SU-DHL-6 (cell line): ENCODE measurements at regions not wholly inside any gene's neighbourhood (a gene's known extent, or its start where the extent isn't known, plus 50 kb on each side); places are given as distances from the start of the nearest gene placed in this dataset.
A peak's percentile ranks its signal among the peaks of the same experiment; 100 is the strongest.

Experiments used
- H2AFZ ChIP-seq: fragments of 200-600 bp; sonication (generic); 2 replicates; pipeline ENCODE4 v1.6.1; 2014; ENCODE audit warnings: low read depth, mild to moderate bottlenecking, moderate library complexity, mixed read lengths, antibody characterized with exemption, low read length; ENCODE audit not compliant: severe bottlenecking
- H3F3A ChIP-seq: fragments of 200-600 bp; shearing (Covaris generic); 2 replicates; pipeline ENCODE4 v1.6.0; 2016; ENCODE audit warnings: antibody characterized with exemption, mild to moderate bottlenecking; ENCODE audit not compliant: insufficient read depth
- H3K27ac ChIP-seq: fragments of 200-600 bp; sonication (generic); 2 replicates; pipeline ENCODE4 v1.5.1; 2016; ENCODE audit warnings: low read depth, mild to moderate bottlenecking, low read length, moderate library complexity, mixed read lengths
- H3K27me3 ChIP-seq: fragments of 200-600 bp; sonication (generic), shearing (Covaris generic); 2 replicates; pipeline ENCODE4 v1.6.0; 2014; ENCODE audit warnings: mild to moderate bottlenecking, low read length
- H3K36me3 ChIP-seq: fragments of 200-600 bp; sonication (generic); 2 replicates; pipeline ENCODE4 v1.6.1; 2014; ENCODE audit warnings: mild to moderate bottlenecking, low read length, mixed read lengths
- H3K4me2 ChIP-seq: fragments of 300-600, 200-600 bp; shearing (Covaris generic), sonication (generic); 2 replicates; pipeline ENCODE4 v1.6.0; 2014; ENCODE audit warnings: low read length, low read depth, mild to moderate bottlenecking; ENCODE audit not compliant: poor library complexity, severe bottlenecking
- H3K4me3 ChIP-seq: fragments of 200-600 bp; sonication (generic); 2 replicates; pipeline ENCODE4 v1.5.1; 2014; ENCODE audit warnings: antibody characterized with exemption, low read length, mild to moderate bottlenecking, mixed read lengths; ENCODE audit not compliant: insufficient read depth, poor library complexity, severe bottlenecking
- H3K79me2 ChIP-seq: fragments of 200-600 bp; sonication (generic); 2 replicates; pipeline ENCODE4 v1.6.1; 2014; ENCODE audit warnings: mild to moderate bottlenecking, low read length, moderate library complexity; ENCODE audit not compliant: insufficient read depth
- H3K9ac ChIP-seq: fragments of 200-600 bp; sonication (generic); 2 replicates; pipeline ENCODE4 v1.7.0; 2014; ENCODE audit warnings: mild to moderate bottlenecking, low read length
- H3K9me2 ChIP-seq: fragments of 200-600 bp; sonication (generic); replicated peaks from 2 replicates; pipeline ENCODE4 v1.6.1; 2014; ENCODE audit warnings: low read length; ENCODE audit not compliant: insufficient read depth
- H3K9me3 ChIP-seq: fragments of 200-600 bp; sonication (generic); 2 replicates; pipeline ENCODE4 v1.6.1; 2014; ENCODE audit warnings: low read length, mixed read lengths; ENCODE audit not compliant: insufficient read depth
- H4K20me1 ChIP-seq: fragments of 200-600 bp; sonication (generic); 2 replicates; pipeline ENCODE4 v1.6.1; 2014; ENCODE audit warnings: low read depth, mild to moderate bottlenecking, antibody characterized with exemption, low read length, moderate library complexity, mixed read lengths
- EZH2phosphoT487 ChIP-seq: fragments of 200-600 bp; sonication (generic), shearing (Covaris generic); conservative IDR thresholded peaks from 2 replicates; pipeline ENCODE4 v1.6.1; 2018; ENCODE audit warnings: mild to moderate bottlenecking, antibody characterized with exemption, low read length, moderate library complexity, mixed read lengths
- TF ChIP-seq, protein P1 (sequence below): fragments of 200-600 bp; sonication (generic); IDR thresholded peaks from one replicate; pipeline ENCODE4 v1.5.1; 2017; ENCODE audit warnings: antibody characterized with exemption, mild to moderate bottlenecking, low read length, moderate library complexity; ENCODE audit not compliant: insufficient read depth, poor library complexity, severe bottlenecking

DNA sequence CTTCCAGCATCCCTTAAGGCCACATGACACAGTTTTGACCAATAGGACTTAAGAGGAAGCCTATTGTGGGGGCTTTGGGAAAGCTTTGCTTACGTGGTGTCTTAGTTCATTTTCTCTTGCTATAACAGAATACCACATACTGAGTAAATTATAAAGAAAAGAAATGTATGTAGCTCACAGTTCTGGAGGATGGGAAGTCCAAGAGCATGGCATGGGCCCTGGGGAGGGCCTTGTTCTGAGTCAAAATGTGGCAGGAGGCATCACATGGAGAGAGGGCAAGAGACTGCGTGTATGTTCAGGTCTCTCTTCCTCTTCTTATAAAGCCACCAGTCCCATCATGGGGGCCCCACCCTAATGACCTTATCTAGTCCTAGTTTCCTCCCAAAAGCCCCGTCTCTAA is 68.6 kb upstream of the CPEB4 start:
- Histone ChIP-seq H3K4me2 (peak overlapping the region; percentile 52), H3F3A (peaks cover 50% of the 10 kb centered on the region), H3K9me3 (no peaks in the 10 kb centered on the region), H3K36me3 (no peaks in the 10 kb centered on the region), H2AFZ (peak overlapping the region; percentile 56), H3K9ac (peak overlapping the region; percentile 27), H3K9me2 (no peaks in the 10 kb centered on the region), H3K4me3 (no peak overlapping the region), H4K20me1 (no peaks in the 10 kb centered on the region), H3K79me2 (no peaks in the 10 kb centered on the region), H3K27me3 (no peaks in the 10 kb centered on the region), H3K27ac (peak overlapping the region; percentile 95)
- no peak for TF ChIP-seq EZH2phosphoT487
- TF ChIP-seq, protein P1, sequence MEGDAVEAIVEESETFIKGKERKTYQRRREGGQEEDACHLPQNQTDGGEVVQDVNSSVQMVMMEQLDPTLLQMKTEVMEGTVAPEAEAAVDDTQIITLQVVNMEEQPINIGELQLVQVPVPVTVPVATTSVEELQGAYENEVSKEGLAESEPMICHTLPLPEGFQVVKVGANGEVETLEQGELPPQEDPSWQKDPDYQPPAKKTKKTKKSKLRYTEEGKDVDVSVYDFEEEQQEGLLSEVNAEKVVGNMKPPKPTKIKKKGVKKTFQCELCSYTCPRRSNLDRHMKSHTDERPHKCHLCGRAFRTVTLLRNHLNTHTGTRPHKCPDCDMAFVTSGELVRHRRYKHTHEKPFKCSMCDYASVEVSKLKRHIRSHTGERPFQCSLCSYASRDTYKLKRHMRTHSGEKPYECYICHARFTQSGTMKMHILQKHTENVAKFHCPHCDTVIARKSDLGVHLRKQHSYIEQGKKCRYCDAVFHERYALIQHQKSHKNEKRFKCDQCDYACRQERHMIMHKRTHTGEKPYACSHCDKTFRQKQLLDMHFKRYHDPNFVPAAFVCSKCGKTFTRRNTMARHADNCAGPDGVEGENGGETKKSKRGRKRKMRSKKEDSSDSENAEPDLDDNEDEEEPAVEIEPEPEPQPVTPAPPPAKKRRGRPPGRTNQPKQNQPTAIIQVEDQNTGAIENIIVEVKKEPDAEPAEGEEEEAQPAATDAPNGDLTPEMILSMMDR, result no peak

DNA sequence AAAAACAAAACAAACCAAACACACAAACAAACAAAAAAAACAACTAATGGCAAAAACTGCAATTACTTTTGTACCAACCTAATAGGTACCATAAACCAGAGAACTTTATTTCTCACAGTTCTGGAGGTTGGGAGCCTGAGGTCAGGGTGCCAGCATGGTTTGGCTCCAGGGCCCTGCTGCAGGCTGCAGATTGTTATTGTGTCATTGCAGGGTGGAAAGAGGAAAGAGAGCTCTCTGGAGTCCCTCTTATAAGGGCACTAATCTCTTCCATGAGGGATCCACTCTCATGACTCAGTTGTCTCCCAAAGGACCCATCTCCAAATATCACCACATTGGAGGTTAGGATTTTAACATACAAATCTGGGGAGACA is 64.9 kb upstream of the CPEB4 start:
- H2AFZ ChIP-seq, result no peak overlapping the region
- H3K79me2 ChIP-seq, result no peaks in the 10 kb centered on the region
- H3K27ac ChIP-seq, result peak overlapping the region; percentile 95
- peaks cover 72% of the 10 kb centered on the region for H3F3A ChIP-seq
- H3K9me2 ChIP-seq, result no peaks in the 10 kb centered on the region
- no peaks in the 10 kb centered on the region for H3K36me3 ChIP-seq
- no peaks in the 10 kb centered on the region; the same call in 1 of the 2 replicates for H3K9me3 ChIP-seq
- H3K4me2 ChIP-seq, result peak overlapping the region; percentile 55
- no peaks in the 10 kb centered on the region for H4K20me1 ChIP-seq
- H3K4me3 ChIP-seq, result no peak overlapping the region
- TF ChIP-seq, protein P1, result no peak
- no peak for TF ChIP-seq EZH2phosphoT487
- H3K27me3 ChIP-seq, result no peaks in the 10 kb centered on the region
- peak overlapping the region; percentile 56 for H3K9ac ChIP-seq

DNA sequence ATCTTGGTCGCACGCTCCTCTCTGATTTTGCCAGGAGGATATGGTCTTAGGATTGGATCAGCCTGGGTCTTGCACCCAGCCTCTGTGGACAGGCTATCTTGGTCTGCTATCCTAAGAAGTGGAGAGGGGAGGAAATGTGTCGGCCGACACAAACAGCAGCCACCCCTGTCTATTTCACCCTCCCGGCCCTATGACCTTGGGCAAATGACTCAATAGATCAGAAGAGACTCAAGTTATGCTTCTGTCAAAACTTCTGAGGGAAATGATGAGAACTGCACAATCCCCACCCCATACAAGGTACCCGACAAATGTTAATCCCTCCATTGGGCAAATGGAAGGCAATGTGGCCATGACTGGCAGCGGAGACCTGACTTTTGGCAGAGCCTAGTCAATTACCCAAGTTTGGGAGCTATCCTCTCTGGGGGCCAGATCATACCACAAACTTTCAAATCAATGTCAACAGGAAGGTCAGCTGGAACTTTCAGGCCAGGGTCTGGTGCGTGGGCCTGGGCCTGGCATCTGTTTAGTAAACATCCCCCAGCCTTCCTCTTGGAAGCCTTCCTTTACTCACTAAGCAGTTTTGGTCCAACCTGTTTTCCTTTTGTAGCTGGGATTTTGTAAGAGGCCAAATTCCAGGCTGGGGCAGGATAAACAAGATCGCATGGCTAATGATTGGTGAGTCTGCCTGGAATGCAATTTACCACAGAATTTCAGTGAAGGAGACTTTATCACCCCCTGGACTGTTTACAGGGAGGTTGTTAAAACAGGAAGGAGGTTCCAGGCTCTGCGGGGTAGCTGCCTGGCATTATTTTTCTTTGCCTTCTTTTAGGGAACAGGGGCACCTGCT is 64.2 kb upstream of the CPEB4 start:
- H3K4me2 ChIP-seq, result peak overlapping the region; percentile 55
- TF ChIP-seq, protein P1, result no peak
- TF ChIP-seq EZH2phosphoT487, result no peak
- H3K36me3 ChIP-seq, result no peaks in the 10 kb centered on the region
- peak overlapping the region; percentile 95 for H3K27ac ChIP-seq
- H3K79me2 ChIP-seq, result no peaks in the 10 kb centered on the region
- no peaks in the 10 kb centered on the region for H3K9me2 ChIP-seq
- no peaks in the 10 kb centered on the region for H4K20me1 ChIP-seq
- H3K4me3 ChIP-seq, result peak overlapping the region; percentile 3
- H2AFZ ChIP-seq, result peak overlapping the region; percentile 20
- H3K9me3 ChIP-seq, result no peaks in the 10 kb centered on the region; the same call in 1 of the 2 replicates
- peak overlapping the region; percentile 56 for H3K9ac ChIP-seq
- H3F3A ChIP-seq, result peaks cover 72% of the 10 kb centered on the region
- H3K27me3 ChIP-seq, result no peaks in the 10 kb centered on the region
